UCSD-AML1 (cell line): ENCODE measurements at regions not wholly inside any gene's neighbourhood (a gene's known extent, or its start where the extent isn't known, plus 50 kb on each side); places are given as distances from the start of the nearest gene placed in this dataset.

Experiments used
- DNase-seq: peaks from one replicate; lab custom pipeline; 2025; ENCODE audit not compliant: unreplicated experiment; lab: John Stamatoyannopoulos, UW

DNA sequence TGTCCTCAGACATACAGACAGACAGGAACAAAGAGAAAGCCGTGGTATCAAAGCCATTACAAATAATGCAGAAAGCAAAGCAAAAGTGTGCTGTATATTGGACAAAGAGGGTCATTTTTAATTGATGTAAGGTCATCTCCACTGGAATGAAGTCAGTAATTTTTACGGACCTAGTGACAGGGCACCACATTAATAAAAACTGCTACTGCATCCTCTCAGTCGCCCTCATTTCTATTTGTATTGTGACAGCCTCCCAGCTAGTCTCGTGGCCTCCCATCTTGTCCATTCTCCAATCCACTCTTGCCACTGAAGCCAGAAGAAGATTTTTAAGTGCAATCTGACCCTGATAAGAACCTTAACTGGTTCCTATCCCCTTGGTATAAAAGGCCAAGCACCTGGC lies 132.4 kb downstream of the NUAK1 start:
- DNase-seq: no peak

GRCh38 chr12:106006940-106007339 lies 131.8 kb downstream of the NUAK1 start:
- no peak for DNase-seq

- no peak for DNase-seq
Measured at GRCh38 chr12:106010741-106011140, 128.0 kb downstream of the NUAK1 start.
